Stimulated activated CD4-positive, alpha-beta T cell treated with anti-CD3 and anti-CD28 coated beads, Interleukin-4, amount 100 ng/mL, for 4 hours (primary cell): ENCODE measurements at regions not wholly inside any gene's neighbourhood (a gene's known extent, or its start where the extent isn't known, plus 50 kb on each side); places are given as distances from the start of the nearest gene placed in this dataset.

Experiments
- DNase-seq, 2 experiments: peaks; one replicate each; pipeline ENCODE4 v3.0.0-alpha.2; 2020

- DNase-seq, result no peak
Observed at GRCh38 chr7:80288175-80289122, 153.8 kb downstream of the GNAI1 start.

- DNase-seq, result no peak
Observed at GRCh38 chr7:80287400-80288174, 153.0 kb downstream of the GNAI1 start.

GRCh38 chr7:80286611-80287010 is 152.0 kb downstream of the GNAI1 start:
- no peak for DNase-seq

- DNase-seq, result no peak
Observed at GRCh38 chr7:80284855-80285254, 150.2 kb downstream of the GNAI1 start.

- no peak for DNase-seq
Observed at GRCh38 chr7:80279760-80280159, 145.1 kb downstream of the GNAI1 start.

- DNase-seq, result no peak
Observed at GRCh38 chr7:80278737-80279136, 144.1 kb downstream of the GNAI1 start.

GRCh38 chr7:80277434-80278427 is 143.1 kb downstream of the GNAI1 start:
- no peak for DNase-seq
